MCF 10A (cell line): ENCODE measurements at regions not wholly inside any gene's neighbourhood (a gene's known extent, or its start where the extent isn't known, plus 50 kb on each side); places are given as distances from the start of the nearest gene placed in this dataset.

Source experiments
- BruUV-seq: library from RNA; stranded (reverse); fragments of 400-500 nt; replicated peaks from 2 replicates; lab custom pipeline; 2021; lab: Mats Ljungman, UMichigan
- CTCF ChIA-PET: fragments of 300-600 bp; sonication (Branson Sonifier 250); formaldehyde crosslinking; extraction: SDS; loops from one replicate; lab custom pipeline; 2021; ENCODE audit warnings: antibody characterized with exemption, inconsistent platforms; lab: Yijun Ruan, JAX
- POLR2A ChIA-PET: fragments of 300-600, 350-650 bp; sonication (Branson Sonifier 250); formaldehyde crosslinking; extraction: SDS; loops from one replicate; lab custom pipeline; 2020; ENCODE audit warnings: antibody characterized with exemption, inconsistent platforms; lab: Yijun Ruan, JAX
- DNase-seq: peaks from one replicate; pipeline ENCODE4 v3.0.0-alpha.2; 2018; ENCODE audit not compliant: unreplicated experiment
- H3K27ac Mint-ChIP-seq: one replicate; pipeline ENCODE4 v1.8.0; 2022; ENCODE audit warnings: mild to moderate bottlenecking, low read depth, mixed read lengths; ENCODE audit not compliant: unreplicated experiment
- H3K27me3 Mint-ChIP-seq: one replicate; pipeline ENCODE4 v1.8.0; 2022; ENCODE audit warnings: mixed read lengths; ENCODE audit not compliant: insufficient read depth, unreplicated experiment
- H3K36me3 Mint-ChIP-seq: one replicate; pipeline ENCODE4 v1.8.0; 2022; ENCODE audit warnings: mild to moderate bottlenecking, moderate library complexity, mixed read lengths; ENCODE audit not compliant: insufficient read depth, unreplicated experiment
- H3K4me1 Mint-ChIP-seq: one replicate; pipeline ENCODE4 v1.8.0; 2022; ENCODE audit warnings: mixed read lengths; ENCODE audit not compliant: insufficient read depth, unreplicated experiment
- H3K4me3 Mint-ChIP-seq: one replicate; pipeline ENCODE4 v1.8.0; 2022; ENCODE audit warnings: mild to moderate bottlenecking, moderate library complexity, mixed read lengths; ENCODE audit not compliant: unreplicated experiment
- H3K9me3 Mint-ChIP-seq: one replicate; pipeline ENCODE4 v1.8.0; 2022; ENCODE audit warnings: mixed read lengths; ENCODE audit not compliant: unreplicated experiment
- CTCF ChIP-seq: fragments of 200-600 bp; IDR thresholded peaks from one replicate; pipeline ENCODE4 v1.8.0; 2022; ENCODE audit warnings: antibody characterized with exemption, mild to moderate bottlenecking; ENCODE audit not compliant: unreplicated experiment
- intact Hi-C: fragments of 100-400 bp; cut with micrococcal nuclease; formaldehyde crosslinking; loops from 2 replicates; pipeline ENCODE4 v1.14.1; 2022

GRCh38 chr6:170483413-170483812, 69.7 kb downstream of the PSMB1 start:
- CTCF ChIA-PET = no interaction called here
- Mint-ChIP-seq H3K4me3 (no peak overlapping the region), H3K36me3 (no peaks in the 10 kb centered on the region), H3K9me3 (no peaks in the 10 kb centered on the region), H3K4me1 (no peaks in the 10 kb centered on the region), H3K27me3 (peaks cover 44% of the 10 kb centered on the region), H3K27ac (no peak overlapping the region)
- no peak for TF ChIP-seq CTCF
- intact Hi-C loops = no loop called here
- DNase-seq = no peak
- BruUV-seq = no TSS peak
- POLR2A ChIA-PET = no interaction called here

GRCh38 chr6:170480050-170480692, 72.9 kb downstream of the PSMB1 start:
- intact Hi-C loops = no loop called here
- DNase-seq = peak; percentile 8
- H3K36me3 Mint-ChIP-seq = no peaks in the 10 kb centered on the region
- peaks cover 20% of the 10 kb centered on the region for H3K27me3 Mint-ChIP-seq
- CTCF ChIA-PET = interaction anchor here (0.7 kb wide), 1 partner anchor 648 kb away, joined by 3 read pairs; no protein-coding TSS in a partner anchor
- no peak overlapping the region for H3K4me3 Mint-ChIP-seq
- BruUV-seq = no TSS peak
- H3K9me3 Mint-ChIP-seq = no peaks in the 10 kb centered on the region
- TF ChIP-seq CTCF = no peak
- H3K27ac Mint-ChIP-seq = no peak overlapping the region
- POLR2A ChIA-PET = no interaction called here
- no peaks in the 10 kb centered on the region for H3K4me1 Mint-ChIP-seq

GRCh38 chr6:170476360-170476759, 76.7 kb downstream of the PSMB1 start:
- H3K4me1 Mint-ChIP-seq = no peaks in the 10 kb centered on the region
- no peak overlapping the region for H3K27ac Mint-ChIP-seq
- peaks cover 9% of the 10 kb centered on the region for H3K27me3 Mint-ChIP-seq
- ChIA-PET CTCF (no interaction called here), POLR2A (no interaction called here)
- no peak for TF ChIP-seq CTCF
- no peaks in the 10 kb centered on the region for H3K36me3 Mint-ChIP-seq
- BruUV-seq = no TSS peak
- intact Hi-C loops = no loop called here
- H3K9me3 Mint-ChIP-seq = no peaks in the 10 kb centered on the region
- H3K4me3 Mint-ChIP-seq = no peak overlapping the region
- DNase-seq = no peak

- TF ChIP-seq CTCF = no peak
- no peak for DNase-seq
- Mint-ChIP-seq H3K27ac (no peak overlapping the region), H3K4me1 (no peaks in the 10 kb centered on the region), H3K27me3 (no peaks in the 10 kb centered on the region), H3K4me3 (no peak overlapping the region), H3K9me3 (no peaks in the 10 kb centered on the region), H3K36me3 (peaks cover 4% of the 10 kb centered on the region)
- no TSS peak for BruUV-seq
- ChIA-PET CTCF (no interaction called here), POLR2A (interaction anchor here (1.0 kb wide), 1 partner anchor 46 kb away, joined by 3 read pairs; no protein-coding TSS in a partner anchor)
- intact Hi-C loops = no loop called here
These were observed 78.0 kb downstream of the PSMB1 start for GRCh38 chr6:170475118-170475517.
